Panc1 (cell line): ENCODE measurements at regions not wholly inside any gene's neighbourhood (a gene's known extent, or its start where the extent isn't known, plus 50 kb on each side); places are given as distances from the start of the nearest gene placed in this dataset.

Experiments used
- ATAC-seq: fragments of 200-7000 bp; cut with Tn5 transposase; 2 replicates; pipeline ENCODE4 v1.9.1; 2020; ENCODE audit warnings: mild to moderate bottlenecking, moderate library complexity
- BruUV-seq: library from RNA; stranded (reverse); fragments of 400-500 nt; replicated peaks from 2 replicates; lab custom pipeline; 2021; lab: Mats Ljungman, UMichigan
- CTCF ChIA-PET: fragments of 300-600 bp; sonication (Branson Sonifier 250); formaldehyde crosslinking; loops from one replicate; lab custom pipeline; 2022; ENCODE audit warnings: antibody characterized with exemption; lab: Charles Lee
- POLR2A ChIA-PET: fragments of 300-600 bp; sonication (Branson Sonifier 250); formaldehyde crosslinking; loops from one replicate; lab custom pipeline; 2022; ENCODE audit warnings: antibody characterized with exemption; lab: Charles Lee
- DNase-seq: peaks from one replicate; pipeline ENCODE4 v3.0.0-alpha.2; 2010; ENCODE audit warnings: low read depth, low spot score
- H3K27ac ChIP-seq: 2 replicates; pipeline ENCODE4 v1.5.1; 2011; ENCODE audit warnings: mild to moderate bottlenecking, low read length, inconsistent platforms
- H3K27me3 ChIP-seq: fragments of 200-500 bp; sonication (Bioruptor generic); 2 replicates; pipeline ENCODE4 v1.6.0; 2014; ENCODE audit warnings: low read length, inconsistent platforms; ENCODE audit not compliant: control insufficient read depth, insufficient read depth
- H3K36me3 ChIP-seq: fragments of 200-500 bp; sonication (Bioruptor generic); 2 replicates; pipeline ENCODE4 v1.5.1; 2014; ENCODE audit warnings: inconsistent platforms, mild to moderate bottlenecking, low read length, moderate library complexity; ENCODE audit not compliant: control insufficient read depth, insufficient read depth
- H3K4me1 ChIP-seq: 2 replicates; pipeline ENCODE4 v1.5.1; 2011; ENCODE audit warnings: inconsistent platforms, mild to moderate bottlenecking, low read length, moderate library complexity; ENCODE audit not compliant: control insufficient read depth, insufficient read depth
- H3K4me3 ChIP-seq, 2 experiments: 2 replicates each; pipeline ENCODE4 v1.5.1; 2011 to 2012; ENCODE audit warnings: low read depth in 2 of 2, low read length in 2 of 2, mild to moderate bottlenecking in 2 of 2, inconsistent platforms in 1 of 2, moderate library complexity in 1 of 2
- H3K9me3 ChIP-seq: fragments of 200-500 bp; sonication (Bioruptor generic); 2 replicates; pipeline ENCODE4 v1.5.1; 2014; ENCODE audit warnings: low read depth, mild to moderate bottlenecking, inconsistent platforms, low read length, moderate library complexity; ENCODE audit not compliant: control insufficient read depth, insufficient read depth
- POLR2AphosphoS5 ChIP-seq: IDR thresholded peaks from 2 replicates; pipeline ENCODE4 v1.6.1; 2012; ENCODE audit warnings: mild to moderate bottlenecking, low read depth, low read length, moderate library complexity
- SIN3A ChIP-seq: IDR thresholded peaks from 2 replicates; pipeline ENCODE4 v1.6.1; 2012; ENCODE audit warnings: low read depth, mild to moderate bottlenecking, low read length, moderate library complexity, borderline replicate concordance; ENCODE audit not compliant: insufficient read depth
- TCF7L2 ChIP-seq: IDR thresholded peaks from 2 replicates; pipeline ENCODE4 v1.6.1; 2011; ENCODE audit warnings: mild to moderate bottlenecking, low read depth, low read length, inconsistent platforms
- in situ Hi-C: cut with HindIII; loops from 2 replicates; pipeline ENCODE4 v1.10.0; 2016; ENCODE audit warnings: low sequenced_read_pairs, low pct_unique_long_range_greater_than_20kb
- intact Hi-C: fragments of 100-400 bp; cut with micrococcal nuclease; formaldehyde crosslinking; loops from one replicate; pipeline ENCODE4 v1.10.0; 2022; ENCODE audit not compliant: unreplicated experiment
- TF ChIP-seq, protein P1 (sequence below): fragments of 450-650 bp; IDR thresholded peaks from 2 replicates; pipeline ENCODE4 v1.5.1; 2017; ENCODE audit warnings: mild to moderate bottlenecking
- TF ChIP-seq, protein P2 (sequence below), 2 experiments: IDR thresholded peaks; 2 replicates each; pipeline ENCODE4 v1.6.1; 2011 to 2012; ENCODE audit warnings: low read depth in 2 of 2, control low read depth in 1 of 2, low read length in 1 of 2, mild to moderate bottlenecking in 1 of 2, moderate library complexity in 1 of 2; ENCODE audit not compliant: insufficient read depth in 1 of 2

DNA sequence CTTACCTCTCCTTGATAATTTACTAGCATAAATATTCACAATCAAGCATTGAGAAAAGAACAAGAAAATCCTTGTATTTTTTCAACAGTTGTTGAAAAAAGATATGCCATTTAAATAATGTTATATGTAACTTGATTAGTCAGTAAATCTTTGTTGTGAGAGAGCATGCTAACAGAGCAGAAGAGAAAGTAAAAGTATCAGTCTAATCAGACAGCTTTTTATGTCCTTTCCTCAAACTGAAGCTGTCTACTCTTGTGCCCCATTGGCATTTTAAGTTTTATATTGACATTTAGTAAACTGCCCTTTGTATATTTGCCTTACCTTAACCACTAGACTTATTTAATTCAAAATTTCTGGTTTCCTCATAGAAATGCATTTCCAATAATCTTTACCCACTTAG lies 668.7 kb downstream of the OTOL1 start:
- Histone ChIP-seq H3K27ac (no peak overlapping the region), H3K4me3 (no peak overlapping the region), H3K4me1 (no peaks in the 10 kb centered on the region), H3K9me3 (peaks cover 5% of the 10 kb centered on the region; the same call in 1 of the 2 replicates), H3K27me3 (no peaks in the 10 kb centered on the region), H3K36me3 (no peaks in the 10 kb centered on the region)
- ChIA-PET POLR2A (no interaction called here), CTCF (no interaction called here)
- in situ Hi-C loops (no loop called here), intact Hi-C loops (no loop called here)
- no TSS peak for BruUV-seq
- no peak for DNase-seq
- TF ChIP-seq, protein P1, sequence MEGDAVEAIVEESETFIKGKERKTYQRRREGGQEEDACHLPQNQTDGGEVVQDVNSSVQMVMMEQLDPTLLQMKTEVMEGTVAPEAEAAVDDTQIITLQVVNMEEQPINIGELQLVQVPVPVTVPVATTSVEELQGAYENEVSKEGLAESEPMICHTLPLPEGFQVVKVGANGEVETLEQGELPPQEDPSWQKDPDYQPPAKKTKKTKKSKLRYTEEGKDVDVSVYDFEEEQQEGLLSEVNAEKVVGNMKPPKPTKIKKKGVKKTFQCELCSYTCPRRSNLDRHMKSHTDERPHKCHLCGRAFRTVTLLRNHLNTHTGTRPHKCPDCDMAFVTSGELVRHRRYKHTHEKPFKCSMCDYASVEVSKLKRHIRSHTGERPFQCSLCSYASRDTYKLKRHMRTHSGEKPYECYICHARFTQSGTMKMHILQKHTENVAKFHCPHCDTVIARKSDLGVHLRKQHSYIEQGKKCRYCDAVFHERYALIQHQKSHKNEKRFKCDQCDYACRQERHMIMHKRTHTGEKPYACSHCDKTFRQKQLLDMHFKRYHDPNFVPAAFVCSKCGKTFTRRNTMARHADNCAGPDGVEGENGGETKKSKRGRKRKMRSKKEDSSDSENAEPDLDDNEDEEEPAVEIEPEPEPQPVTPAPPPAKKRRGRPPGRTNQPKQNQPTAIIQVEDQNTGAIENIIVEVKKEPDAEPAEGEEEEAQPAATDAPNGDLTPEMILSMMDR, result no peak
- TF ChIP-seq TCF7L2, result no peak
- TF ChIP-seq, protein P2, sequence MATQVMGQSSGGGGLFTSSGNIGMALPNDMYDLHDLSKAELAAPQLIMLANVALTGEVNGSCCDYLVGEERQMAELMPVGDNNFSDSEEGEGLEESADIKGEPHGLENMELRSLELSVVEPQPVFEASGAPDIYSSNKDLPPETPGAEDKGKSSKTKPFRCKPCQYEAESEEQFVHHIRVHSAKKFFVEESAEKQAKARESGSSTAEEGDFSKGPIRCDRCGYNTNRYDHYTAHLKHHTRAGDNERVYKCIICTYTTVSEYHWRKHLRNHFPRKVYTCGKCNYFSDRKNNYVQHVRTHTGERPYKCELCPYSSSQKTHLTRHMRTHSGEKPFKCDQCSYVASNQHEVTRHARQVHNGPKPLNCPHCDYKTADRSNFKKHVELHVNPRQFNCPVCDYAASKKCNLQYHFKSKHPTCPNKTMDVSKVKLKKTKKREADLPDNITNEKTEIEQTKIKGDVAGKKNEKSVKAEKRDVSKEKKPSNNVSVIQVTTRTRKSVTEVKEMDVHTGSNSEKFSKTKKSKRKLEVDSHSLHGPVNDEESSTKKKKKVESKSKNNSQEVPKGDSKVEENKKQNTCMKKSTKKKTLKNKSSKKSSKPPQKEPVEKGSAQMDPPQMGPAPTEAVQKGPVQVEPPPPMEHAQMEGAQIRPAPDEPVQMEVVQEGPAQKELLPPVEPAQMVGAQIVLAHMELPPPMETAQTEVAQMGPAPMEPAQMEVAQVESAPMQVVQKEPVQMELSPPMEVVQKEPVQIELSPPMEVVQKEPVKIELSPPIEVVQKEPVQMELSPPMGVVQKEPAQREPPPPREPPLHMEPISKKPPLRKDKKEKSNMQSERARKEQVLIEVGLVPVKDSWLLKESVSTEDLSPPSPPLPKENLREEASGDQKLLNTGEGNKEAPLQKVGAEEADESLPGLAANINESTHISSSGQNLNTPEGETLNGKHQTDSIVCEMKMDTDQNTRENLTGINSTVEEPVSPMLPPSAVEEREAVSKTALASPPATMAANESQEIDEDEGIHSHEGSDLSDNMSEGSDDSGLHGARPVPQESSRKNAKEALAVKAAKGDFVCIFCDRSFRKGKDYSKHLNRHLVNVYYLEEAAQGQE (IDR thresholded peaks at IDR 0.05; ENCODE audit: insufficient read depth in 1 of 2, low read depth in 2 of 2, low read length in 1 of 2), result no peak
- TF ChIP-seq POLR2AphosphoS5, result no peak
- TF ChIP-seq SIN3A, result no peak
- ATAC-seq, result no peak

DNA sequence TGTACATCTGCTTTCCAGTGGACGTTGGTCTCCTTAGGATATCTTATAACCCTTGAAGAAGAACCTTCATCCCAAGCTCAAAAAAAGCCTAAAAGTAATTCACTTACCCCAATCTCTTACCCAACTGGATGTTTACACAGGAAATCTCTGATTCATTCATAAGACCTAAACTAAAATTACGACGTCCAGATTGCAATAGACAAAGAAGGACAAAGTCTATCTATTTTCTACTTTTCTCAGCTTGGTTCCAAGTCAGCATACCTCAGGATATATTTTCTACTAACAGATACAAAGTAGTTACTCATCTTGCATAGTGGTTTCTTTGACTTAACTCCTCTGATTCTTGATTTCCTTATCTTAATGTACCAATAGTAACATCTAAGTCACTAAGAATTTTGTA lies 669.9 kb downstream of the OTOL1 start:
- H3K36me3 ChIP-seq, result no peaks in the 10 kb centered on the region
- H3K27me3 ChIP-seq, result no peaks in the 10 kb centered on the region
- peaks cover 5% of the 10 kb centered on the region; the same call in 1 of the 2 replicates for H3K9me3 ChIP-seq
- POLR2A ChIA-PET, result no interaction called here
- H3K4me3 ChIP-seq, result no peak overlapping the region
- BruUV-seq, result no TSS peak
- no peak for DNase-seq
- intact Hi-C loops (no loop called here), in situ Hi-C loops (no loop called here)
- no peaks in the 10 kb centered on the region for H3K4me1 ChIP-seq
- CTCF ChIA-PET, result no interaction called here
- TF ChIP-seq SIN3A (no peak), POLR2AphosphoS5 (no peak), TCF7L2 (no peak)
- TF ChIP-seq, protein P2 (IDR thresholded peaks at IDR 0.05; ENCODE audit: insufficient read depth in 1 of 2, low read depth in 2 of 2, low read length in 1 of 2), result no peak
- TF ChIP-seq, protein P1, result no peak
- no peak for ATAC-seq
- no peak overlapping the region for H3K27ac ChIP-seq
